GM13976 (cell line): ENCODE measurements at regions not wholly inside any gene's neighbourhood (a gene's known extent, or its start where the extent isn't known, plus 50 kb on each side); places are given as distances from the start of the nearest gene placed in this dataset.

ENCODE experiments used
- DNase-seq: peaks from one replicate; pipeline ENCODE4 v3.0.0; 2012; ENCODE audit warnings: low spot score
- in situ Hi-C: fragments of 300-500 bp; cut with MboI; formaldehyde crosslinking; loops from one replicate; pipeline ENCODE4 v1.12.0; 2022; ENCODE audit warnings: low sequenced_read_pairs, mixed read lengths, inconsistent platforms; ENCODE audit not compliant: unreplicated experiment
- TF ChIP-seq, protein P1 (sequence below): IDR thresholded peaks from 2 replicates; pipeline ENCODE4 v1.5.1; 2012; ENCODE audit warnings: borderline replicate concordance, mild to moderate bottlenecking; ENCODE audit not compliant: insufficient read depth; ENCODE audit errors: extremely low read depth, missing control alignments, control extremely low read depth

DNA sequence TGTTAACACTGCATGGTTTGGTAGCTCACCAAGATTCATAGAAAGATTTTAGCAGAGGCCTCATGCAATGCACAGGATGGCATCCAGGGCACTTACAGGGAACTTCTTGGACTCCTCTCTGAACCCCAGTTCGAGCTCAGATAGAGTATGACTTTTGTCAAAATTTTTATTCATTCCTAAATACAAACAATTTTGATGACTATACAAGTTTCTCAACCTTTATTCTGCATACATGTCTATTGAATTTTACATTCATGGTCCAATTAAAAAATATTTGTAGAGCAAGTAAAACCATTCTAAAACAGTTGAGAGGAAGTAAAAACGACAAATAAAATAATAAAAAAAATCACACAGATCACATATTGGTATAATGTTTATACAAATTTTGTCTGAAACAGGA, 219.0 kb upstream of the MAN1A1 start:
- TF ChIP-seq, protein P1, sequence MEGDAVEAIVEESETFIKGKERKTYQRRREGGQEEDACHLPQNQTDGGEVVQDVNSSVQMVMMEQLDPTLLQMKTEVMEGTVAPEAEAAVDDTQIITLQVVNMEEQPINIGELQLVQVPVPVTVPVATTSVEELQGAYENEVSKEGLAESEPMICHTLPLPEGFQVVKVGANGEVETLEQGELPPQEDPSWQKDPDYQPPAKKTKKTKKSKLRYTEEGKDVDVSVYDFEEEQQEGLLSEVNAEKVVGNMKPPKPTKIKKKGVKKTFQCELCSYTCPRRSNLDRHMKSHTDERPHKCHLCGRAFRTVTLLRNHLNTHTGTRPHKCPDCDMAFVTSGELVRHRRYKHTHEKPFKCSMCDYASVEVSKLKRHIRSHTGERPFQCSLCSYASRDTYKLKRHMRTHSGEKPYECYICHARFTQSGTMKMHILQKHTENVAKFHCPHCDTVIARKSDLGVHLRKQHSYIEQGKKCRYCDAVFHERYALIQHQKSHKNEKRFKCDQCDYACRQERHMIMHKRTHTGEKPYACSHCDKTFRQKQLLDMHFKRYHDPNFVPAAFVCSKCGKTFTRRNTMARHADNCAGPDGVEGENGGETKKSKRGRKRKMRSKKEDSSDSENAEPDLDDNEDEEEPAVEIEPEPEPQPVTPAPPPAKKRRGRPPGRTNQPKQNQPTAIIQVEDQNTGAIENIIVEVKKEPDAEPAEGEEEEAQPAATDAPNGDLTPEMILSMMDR = no peak
- in situ Hi-C loops = no loop called here

GRCh38 chr6:119566546-119567260, 217.1 kb upstream of the MAN1A1 start:
- in situ Hi-C loops = no loop called here
- TF ChIP-seq, protein P1 = no peak
- no peak for DNase-seq

More for the DNA sequence above, 219.0 kb upstream of the MAN1A1 start:
- DNase-seq = no peak

GRCh38 chr6:119565893-119566292, 216.3 kb upstream of the MAN1A1 start:
- TF ChIP-seq, protein P1 = no peak
- in situ Hi-C loops = no loop called here

GRCh38 chr6:119562168-119562567, 212.6 kb upstream of the MAN1A1 start:
- DNase-seq = no peak
- in situ Hi-C loops = no loop called here
- TF ChIP-seq, protein P1 = no peak

More at GRCh38 chr6:119565893-119566292, 216.3 kb upstream of the MAN1A1 start:
- no peak for DNase-seq

- DNase-seq = no peak
- TF ChIP-seq, protein P1 = no peak
- in situ Hi-C loops = no loop called here
Measured at GRCh38 chr6:119559586-119559985, 210.0 kb upstream of the MAN1A1 start.

DNA sequence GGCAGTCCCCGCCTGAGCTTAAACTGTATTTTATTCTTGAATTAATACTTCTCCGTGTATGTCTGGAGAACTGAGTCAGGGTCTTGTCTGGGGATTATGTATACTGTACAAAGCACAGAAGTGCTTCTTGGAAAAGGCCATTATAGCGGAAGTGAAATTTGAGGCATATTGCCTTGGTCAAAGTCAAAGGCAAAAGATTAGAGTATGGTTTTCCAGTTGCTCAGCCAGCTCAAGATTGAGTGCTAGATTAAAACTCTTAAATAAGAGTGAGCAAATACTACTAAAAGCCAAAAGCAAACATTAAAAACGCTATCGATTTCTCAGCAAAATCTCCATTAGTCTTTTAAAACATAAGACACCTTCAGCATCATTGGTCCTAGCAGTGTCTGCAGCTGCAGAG, 207.7 kb upstream of the MAN1A1 start:
- TF ChIP-seq, protein P1 = no peak
- in situ Hi-C loops = no loop called here
- no peak for DNase-seq

GRCh38 chr6:119552021-119552420, 202.5 kb upstream of the MAN1A1 start:
- TF ChIP-seq, protein P1 = no peak
- in situ Hi-C loops = no loop called here
- no peak for DNase-seq
